ENCODE measurements at regions not wholly inside any gene's neighbourhood (a gene's known extent, or its start where the extent isn't known, plus 50 kb on each side); places are given as distances from the start of the nearest gene placed in this dataset.

DNA sequence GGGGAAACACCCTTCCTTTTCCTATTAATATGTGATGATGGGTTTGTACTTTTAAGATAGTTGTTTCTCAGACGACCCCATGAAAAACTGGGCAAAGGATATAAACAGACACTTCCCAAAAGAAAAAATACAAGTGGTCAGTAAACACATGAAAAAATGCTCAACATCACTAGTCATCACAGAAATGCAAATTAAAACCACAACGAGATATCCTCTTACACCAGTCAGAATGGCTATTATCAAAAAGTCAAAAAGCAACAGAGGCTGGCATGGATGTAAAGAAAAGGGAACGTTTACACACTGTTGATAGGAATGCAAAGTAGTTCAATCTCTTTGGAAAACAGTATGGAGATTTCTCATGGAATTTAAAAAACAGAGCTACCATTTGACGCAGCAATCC is 111.4 kb upstream of the ZEB1 start:
- TF ChIP-seq POLR2A (IDR thresholded peaks at IDR 0.05) (no peak), CTCF (IDR thresholded peaks at IDR 0.05) (no peak)

All from ovary (tissue), 3 donors.